OCI-LY3 (cell line): ENCODE measurements at regions not wholly inside any gene's neighbourhood (a gene's known extent, or its start where the extent isn't known, plus 50 kb on each side); places are given as distances from the start of the nearest gene placed in this dataset.

ENCODE experiments used
- CTCF ChIP-seq: fragments of 200-600, 300-600 bp; sonication (generic); IDR thresholded peaks from 2 replicates; pipeline ENCODE4 v1.5.1; 2014; ENCODE audit warnings: antibody characterized with exemption, low read length, low read depth
- EZH2phosphoT487 ChIP-seq: fragments of 200-600 bp; shearing (Covaris generic); IDR thresholded peaks from 2 replicates; pipeline ENCODE4 v1.6.1; 2018; ENCODE audit warnings: antibody characterized with exemption, mixed run types, low read depth

GRCh38 chr3:23075496-23075895 lies 127.6 kb upstream of the UBE2E2 start:
- TF ChIP-seq CTCF (no peak), EZH2phosphoT487 (no peak)
